GM12878 (cell line): ENCODE measurements at regions not wholly inside any gene's neighbourhood (a gene's known extent, or its start where the extent isn't known, plus 50 kb on each side); places are given as distances from the start of the nearest gene placed in this dataset.

Experiments used
- FOS ChIP-seq: IDR thresholded peaks from 3 replicates; pipeline ENCODE4 v1.6.1; 2011; ENCODE audit warnings: borderline replicate concordance; ENCODE audit not compliant: insufficient read length; ENCODE audit errors: extremely low read depth
- TAF1 ChIP-seq: IDR thresholded peaks from 2 replicates; pipeline ENCODE4 v1.6.1; 2011; ENCODE audit warnings: mild to moderate bottlenecking, low read depth, low read length, borderline replicate concordance
- TF ChIP-seq, protein P1 (sequence below): fragments of 450-650 bp; IDR thresholded peaks from 2 replicates; pipeline ENCODE4 v1.6.1; 2017; ENCODE audit warnings: mild to moderate bottlenecking

DNA sequence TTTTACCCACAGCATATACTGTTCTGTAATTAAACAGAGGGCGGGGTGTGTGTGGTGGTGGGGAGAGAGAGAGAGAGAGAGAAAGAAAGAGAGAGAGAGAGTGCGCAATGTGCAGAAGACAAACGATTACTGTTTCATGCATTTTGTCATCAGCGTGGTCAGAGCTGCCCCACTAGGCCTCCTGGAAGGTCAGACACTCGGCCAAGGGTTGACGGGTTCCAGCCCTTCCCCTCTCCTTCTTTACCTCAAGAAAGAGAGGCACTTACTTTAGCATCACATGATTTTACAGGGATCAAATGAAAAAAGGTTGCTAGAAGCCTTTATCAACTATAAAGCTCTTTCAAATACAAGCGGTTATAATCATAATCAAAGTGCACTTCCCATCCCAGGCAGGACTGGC lies 269.2 kb upstream of the SORL1-AS1 start:
- TF ChIP-seq FOS (no peak), TAF1 (no peak)
- TF ChIP-seq, protein P1, sequence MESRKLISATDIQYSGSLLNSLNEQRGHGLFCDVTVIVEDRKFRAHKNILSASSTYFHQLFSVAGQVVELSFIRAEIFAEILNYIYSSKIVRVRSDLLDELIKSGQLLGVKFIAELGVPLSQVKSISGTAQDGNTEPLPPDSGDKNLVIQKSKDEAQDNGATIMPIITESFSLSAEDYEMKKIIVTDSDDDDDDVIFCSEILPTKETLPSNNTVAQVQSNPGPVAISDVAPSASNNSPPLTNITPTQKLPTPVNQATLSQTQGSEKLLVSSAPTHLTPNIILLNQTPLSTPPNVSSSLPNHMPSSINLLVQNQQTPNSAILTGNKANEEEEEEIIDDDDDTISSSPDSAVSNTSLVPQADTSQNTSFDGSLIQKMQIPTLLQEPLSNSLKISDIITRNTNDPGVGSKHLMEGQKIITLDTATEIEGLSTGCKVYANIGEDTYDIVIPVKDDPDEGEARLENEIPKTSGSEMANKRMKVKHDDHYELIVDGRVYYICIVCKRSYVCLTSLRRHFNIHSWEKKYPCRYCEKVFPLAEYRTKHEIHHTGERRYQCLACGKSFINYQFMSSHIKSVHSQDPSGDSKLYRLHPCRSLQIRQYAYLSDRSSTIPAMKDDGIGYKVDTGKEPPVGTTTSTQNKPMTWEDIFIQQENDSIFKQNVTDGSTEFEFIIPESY, result no peak
